Colon (tissue), 2 donors: ENCODE measurements at regions not wholly inside any gene's neighbourhood (a gene's known extent, or its start where the extent isn't known, plus 50 kb on each side); places are given as distances from the start of the nearest gene placed in this dataset.
"Not testable (repeated sequence)": the region's sequence is repeated elsewhere in the genome, so short reads cannot be mapped to it uniquely, and the experiment has no call there.

Source experiments
- FAIRE-seq: peaks from 2 replicates; lab custom pipeline; 2012; peaks lifted over from hg19 to GRCh38; lab: Jason Lieb, UNC
- donor health status: control.
- donor health status: control.

GRCh38 chrX:138282598-138283150, 428.8 kb downstream of the FGF13 start:
- not testable (repeated sequence) for FAIRE-seq

- no peak for FAIRE-seq
Observed at GRCh38 chrX:138287205-138287877, 424.2 kb downstream of the FGF13 start.

GRCh38 chrX:138294951-138295350, 416.6 kb downstream of the FGF13 start:
- FAIRE-seq = no peak

- FAIRE-seq = peak; percentile 53
Observed at GRCh38 chrX:138298268-138298667, 413.2 kb downstream of the FGF13 start.

GRCh38 chrX:138345801-138346200, 365.7 kb downstream of the FGF13 start:
- peak; percentile 76 for FAIRE-seq

GRCh38 chrX:138349351-138349750, 362.2 kb downstream of the FGF13 start:
- FAIRE-seq = no peak

GRCh38 chrX:138378876-138379275, 332.6 kb downstream of the FGF13 start:
- no peak for FAIRE-seq

GRCh38 chrX:138408101-138408500, 303.4 kb downstream of the FGF13 start:
- FAIRE-seq = no peak

- FAIRE-seq = no peak
Observed at GRCh38 chrX:138411048-138411447, 300.5 kb downstream of the FGF13 start.
